OCI-LY3 (cell line): ENCODE measurements at regions not wholly inside any gene's neighbourhood (a gene's known extent, or its start where the extent isn't known, plus 50 kb on each side); places are given as distances from the start of the nearest gene placed in this dataset.

ENCODE experiments used
- EZH2phosphoT487 ChIP-seq: fragments of 200-600 bp; shearing (Covaris generic); IDR thresholded peaks from 2 replicates; pipeline ENCODE4 v1.6.1; 2018; ENCODE audit warnings: antibody characterized with exemption, mixed run types, low read depth
- TF ChIP-seq, protein P1 (sequence below): fragments of 200-600, 300-600 bp; sonication (generic); IDR thresholded peaks from 2 replicates; pipeline ENCODE4 v1.5.1; 2014; ENCODE audit warnings: antibody characterized with exemption, low read length, low read depth

DNA sequence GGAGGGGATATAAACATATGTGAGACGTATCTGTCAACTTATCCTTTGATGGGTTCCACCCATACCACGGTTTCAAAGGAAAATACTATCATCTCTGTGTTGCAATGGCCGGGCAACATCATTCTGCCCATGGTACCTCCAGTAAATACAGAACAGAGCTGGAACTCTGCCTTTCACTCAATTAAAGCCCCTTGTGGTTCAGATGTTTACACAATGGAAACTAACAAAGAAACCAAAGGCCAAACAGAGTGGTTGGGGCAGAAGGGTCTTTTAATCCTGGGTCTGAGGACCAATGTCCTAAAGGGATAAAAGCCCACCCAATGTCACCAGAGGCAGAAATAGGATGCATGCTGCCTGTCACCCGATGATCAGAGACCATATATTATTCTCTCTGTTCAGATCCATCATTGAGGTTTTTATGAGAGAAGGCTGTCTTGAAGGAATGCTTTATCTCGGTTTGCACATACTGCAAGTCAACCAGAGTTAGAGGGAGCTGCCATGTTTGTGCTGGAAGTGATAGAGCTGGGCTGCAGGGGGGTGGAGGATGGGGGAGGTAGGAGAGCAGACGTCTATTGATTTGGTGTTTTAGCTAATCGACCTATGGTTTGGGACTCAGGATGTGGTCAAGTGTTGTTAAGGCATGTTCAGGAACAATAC lies 105.4 kb upstream of the FRMD4A start:
- TF ChIP-seq EZH2phosphoT487 = no peak
- TF ChIP-seq, protein P1, sequence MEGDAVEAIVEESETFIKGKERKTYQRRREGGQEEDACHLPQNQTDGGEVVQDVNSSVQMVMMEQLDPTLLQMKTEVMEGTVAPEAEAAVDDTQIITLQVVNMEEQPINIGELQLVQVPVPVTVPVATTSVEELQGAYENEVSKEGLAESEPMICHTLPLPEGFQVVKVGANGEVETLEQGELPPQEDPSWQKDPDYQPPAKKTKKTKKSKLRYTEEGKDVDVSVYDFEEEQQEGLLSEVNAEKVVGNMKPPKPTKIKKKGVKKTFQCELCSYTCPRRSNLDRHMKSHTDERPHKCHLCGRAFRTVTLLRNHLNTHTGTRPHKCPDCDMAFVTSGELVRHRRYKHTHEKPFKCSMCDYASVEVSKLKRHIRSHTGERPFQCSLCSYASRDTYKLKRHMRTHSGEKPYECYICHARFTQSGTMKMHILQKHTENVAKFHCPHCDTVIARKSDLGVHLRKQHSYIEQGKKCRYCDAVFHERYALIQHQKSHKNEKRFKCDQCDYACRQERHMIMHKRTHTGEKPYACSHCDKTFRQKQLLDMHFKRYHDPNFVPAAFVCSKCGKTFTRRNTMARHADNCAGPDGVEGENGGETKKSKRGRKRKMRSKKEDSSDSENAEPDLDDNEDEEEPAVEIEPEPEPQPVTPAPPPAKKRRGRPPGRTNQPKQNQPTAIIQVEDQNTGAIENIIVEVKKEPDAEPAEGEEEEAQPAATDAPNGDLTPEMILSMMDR = no peak
